HEK293T (cell line): ENCODE measurements at regions not wholly inside any gene's neighbourhood (a gene's known extent, or its start where the extent isn't known, plus 50 kb on each side); places are given as distances from the start of the nearest gene placed in this dataset.

Source experiments
- BHLHE40 ChIP-seq: fragments of 450-650 bp; IDR thresholded peaks from 2 replicates; pipeline ENCODE4 v1.6.1; 2016; ENCODE audit warnings: mild to moderate bottlenecking, moderate library complexity, borderline replicate concordance
- CTBP1 ChIP-seq: fragments of 450-650 bp; IDR thresholded peaks from 2 replicates; pipeline ENCODE4 v1.6.1; 2016; ENCODE audit warnings: borderline replicate concordance
- ELF4 ChIP-seq: fragments of 450-650 bp; IDR thresholded peaks from 2 replicates; pipeline ENCODE4 v1.6.1; 2017; ENCODE audit warnings: antibody characterized with exemption
- FOXK2 ChIP-seq: fragments of 450-650 bp; IDR thresholded peaks from 2 replicates; pipeline ENCODE4 v1.6.1; 2016; ENCODE audit warnings: mild to moderate bottlenecking
- LEF1 ChIP-seq: fragments of 450-650 bp; IDR thresholded peaks from 2 replicates; pipeline ENCODE4 v1.6.1; 2017; ENCODE audit warnings: mild to moderate bottlenecking, borderline replicate concordance
- PKNOX1 ChIP-seq: fragments of 450-650 bp; IDR thresholded peaks from 2 replicates; pipeline ENCODE4 v1.6.1; 2016

- no peak for TF ChIP-seq ELF4
- no peak for TF ChIP-seq PKNOX1
- no peak for TF ChIP-seq FOXK2
- TF ChIP-seq BHLHE40 = no peak
- TF ChIP-seq LEF1 = no peak
- TF ChIP-seq CTBP1 = no peak
Observed at GRCh38 chr2:48826986-48827385, 71.5 kb upstream of the LHCGR start.
